ENCODE measurements at regions not wholly inside any gene's neighbourhood (a gene's known extent, or its start where the extent isn't known, plus 50 kb on each side); places are given as distances from the start of the nearest gene placed in this dataset.
"Not testable (repeated sequence)": the region's sequence is repeated elsewhere in the genome, so short reads cannot be mapped to it uniquely, and the experiment has no call there.

GRCh38 chr12:33825986-33826602, 196.2 kb upstream of the ALG10 start:
- DNase-seq (ENCODE audit: low spot score), result no peak

GRCh38 chr12:33828326-33828725, 194.0 kb upstream of the ALG10 start:
- DNase-seq (ENCODE audit: low spot score), result no peak

GRCh38 chr12:33830070-33830469, 192.2 kb upstream of the ALG10 start:
- no peak for DNase-seq (ENCODE audit: low spot score)

GRCh38 chr12:33832900-33833299, 189.4 kb upstream of the ALG10 start:
- DNase-seq (ENCODE audit: low spot score), result no peak

- no peak for DNase-seq (ENCODE audit: low spot score)
These were observed 187.6 kb upstream of the ALG10 start for GRCh38 chr12:33834672-33835071.

- DNase-seq (ENCODE audit: low spot score), result no peak
These were observed 145.7 kb upstream of the ALG10 start for GRCh38 chr12:33876618-33877017.

- DNase-seq (ENCODE audit: low spot score), result no peak
These were observed 129.9 kb upstream of the ALG10 start for GRCh38 chr12:33892425-33892824.

GRCh38 chr12:33920460-33920859, 101.8 kb upstream of the ALG10 start:
- DNase-seq (ENCODE audit: low spot score), result not testable (repeated sequence)

GRCh38 chr12:33926095-33926494, 96.2 kb upstream of the ALG10 start:
- no peak for DNase-seq (ENCODE audit: low spot score)

GRCh38 chr12:33937669-33938068, 84.6 kb upstream of the ALG10 start:
- not testable (repeated sequence) for DNase-seq (ENCODE audit: low spot score)

- no peak for DNase-seq (ENCODE audit: low spot score)
These were observed 80.1 kb upstream of the ALG10 start for GRCh38 chr12:33942172-33942571.

GRCh38 chr12:33944703-33945437, 77.4 kb upstream of the ALG10 start:
- DNase-seq (ENCODE audit: low spot score), result no peak

- no peak for DNase-seq (ENCODE audit: low spot score)
These were observed 76.9 kb upstream of the ALG10 start for GRCh38 chr12:33945438-33945784.

- DNase-seq (ENCODE audit: low spot score), result not testable (repeated sequence)
These were observed 56.1 kb upstream of the ALG10 start for GRCh38 chr12:33966219-33966618.

GRCh38 chr12:33967760-33968159, 54.5 kb upstream of the ALG10 start:
- no peak for DNase-seq (ENCODE audit: low spot score)

Data from AG20443 (cell line).